H1 (cell line): ENCODE measurements at regions not wholly inside any gene's neighbourhood (a gene's known extent, or its start where the extent isn't known, plus 50 kb on each side); places are given as distances from the start of the nearest gene placed in this dataset.
"Not testable (repeated sequence)": the region's sequence is repeated elsewhere in the genome, so short reads cannot be mapped to it uniquely, and the experiment has no call there.

Experiments used
- CTCF ChIA-PET: fragments of 300-600 bp; sonication (Branson Sonifier 250); formaldehyde crosslinking; loops from one replicate; lab custom pipeline; 2021; ENCODE audit not compliant: partially characterized antibody; lab: Charles Lee
- POLR2A ChIA-PET: fragments of 300-600 bp; sonication (Branson Sonifier 250); formaldehyde crosslinking; loops from one replicate; lab custom pipeline; 2021; ENCODE audit warnings: inconsistent platforms; ENCODE audit not compliant: partially characterized antibody; lab: Charles Lee
- DNase-seq, 2 experiments: peaks; one replicate each; pipeline versions ENCODE4 v3.0.0 to v3.0.0-alpha.2; 2010 to 2022; ENCODE audit warnings: low spot score in 2 of 2, low read depth in 1 of 2, mixed read lengths in 1 of 2
- FAIRE-seq: peaks from 2 replicates; lab custom pipeline; 2011; peaks lifted over from hg19 to GRCh38; lab: Jason Lieb, UNC
- H2AFZ ChIP-seq: 2 replicates; pipeline ENCODE4 v1.8.1; 2012; ENCODE audit warnings: low read length, inconsistent platforms
- H2AK5ac ChIP-seq: 2 replicates; pipeline ENCODE4 v1.6.1; 2013; ENCODE audit warnings: low read depth, low read length
- H2BK120ac ChIP-seq: replicated peaks from 2 replicates; pipeline ENCODE3; 2013; ENCODE audit warnings: low read depth, low read length, inconsistent platforms
- H2BK12ac ChIP-seq: 2 replicates; pipeline ENCODE4 v1.6.1; 2013; ENCODE audit warnings: low read depth, low read length
- H2BK15ac ChIP-seq: 2 replicates; pipeline ENCODE4 v1.6.1; 2013; ENCODE audit warnings: low read length
- H2BK20ac ChIP-seq: 2 replicates; pipeline ENCODE4 v1.6.1; 2013; ENCODE audit warnings: low read length
- H2BK5ac ChIP-seq: 2 replicates; pipeline ENCODE4 v1.6.1; 2013; ENCODE audit warnings: low read depth, low read length
- H3K14ac ChIP-seq: 2 replicates; pipeline ENCODE4 v1.6.1; 2013; ENCODE audit warnings: inconsistent platforms; ENCODE audit not compliant: insufficient read length
- H3K18ac ChIP-seq: 2 replicates; pipeline ENCODE4 v1.6.1; 2013; ENCODE audit warnings: low read length; ENCODE audit errors: extremely low read depth
- H3K23ac ChIP-seq: 2 replicates; pipeline ENCODE4 v1.6.1; 2013; ENCODE audit warnings: inconsistent platforms; ENCODE audit not compliant: insufficient read length
- H3K23me2 ChIP-seq: 2 replicates; pipeline ENCODE4 v1.6.1; 2013; ENCODE audit warnings: low read depth, low read length
- H3K27ac ChIP-seq: 2 replicates; pipeline ENCODE4 v1.6.1; 2011; ENCODE audit warnings: low read depth, low read length, inconsistent platforms
- H3K27me3 ChIP-seq, 4 experiments: replicated peaks in 1 of 4; 1 replicate in 1 of 4; 2 replicates in 3 of 4; pipeline versions ENCODE4 v1.6.1 to v1.8.1; 2011 to 2013; ENCODE audit warnings: low read length in 3 of 4, mild to moderate bottlenecking in 3 of 4, inconsistent platforms in 2 of 4, mixed read lengths in 2 of 4, moderate library complexity in 1 of 4; ENCODE audit not compliant: control insufficient read depth in 3 of 4, insufficient read depth in 3 of 4; ENCODE audit errors: extremely low read depth in 1 of 4
- H3K36me3 ChIP-seq, 4 experiments: 2 replicates each; pipeline versions ENCODE4 v1.6.1 to v1.8.1; 2011 to 2013; ENCODE audit warnings: mild to moderate bottlenecking in 4 of 4, low read length in 3 of 4, moderate library complexity in 2 of 4, control low read depth in 1 of 4, inconsistent platforms in 1 of 4; ENCODE audit not compliant: insufficient read depth in 4 of 4, control insufficient read depth in 2 of 4
- H3K4ac ChIP-seq: replicated peaks from 2 replicates; pipeline ENCODE3; 2013; ENCODE audit warnings: low read length, low read depth, mixed read lengths, inconsistent platforms; ENCODE audit not compliant: insufficient read length
- H3K4me1 ChIP-seq, 4 experiments: replicated peaks in 1 of 4; 1 replicate in 1 of 4; 2 replicates in 3 of 4; pipeline versions ENCODE4 v1.6.1 to v1.8.1; 2011 to 2013; ENCODE audit warnings: low read length in 3 of 4, inconsistent platforms in 2 of 4, mixed read lengths in 1 of 4; ENCODE audit not compliant: insufficient read depth in 4 of 4, control insufficient read depth in 3 of 4
- H3K4me2 ChIP-seq, 2 experiments: 2 replicates each; pipeline versions ENCODE4 v1.6.1 to v1.8.1; 2011 to 2013; ENCODE audit warnings: low read depth in 2 of 2, low read length in 2 of 2, control low read depth in 1 of 2, inconsistent platforms in 1 of 2, mild to moderate bottlenecking in 1 of 2; ENCODE audit not compliant: insufficient read depth in 1 of 2
- H3K4me3 ChIP-seq, 4 experiments: fragments of 200-600, 300-600 bp in 1 of 4; sonication (generic), shearing (Covaris generic), sonication (Bioruptor Twin) in 1 of 4; 2 replicates each; pipeline versions ENCODE4 v1.5.1 to v1.8.1; 2011 to 2016; ENCODE audit warnings: low read length in 4 of 4, low read depth in 3 of 4, control low read depth in 2 of 4, inconsistent platforms in 2 of 4, mild to moderate bottlenecking in 2 of 4, mixed read lengths in 1 of 4, moderate library complexity in 1 of 4; ENCODE audit not compliant: insufficient read depth in 2 of 4; ENCODE audit errors: extremely low read depth in 1 of 4
- H3K56ac ChIP-seq: replicated peaks from 2 replicates; pipeline ENCODE3; 2013; ENCODE audit warnings: low read depth, mild to moderate bottlenecking, mixed read lengths, low read length, inconsistent platforms; ENCODE audit not compliant: insufficient read length
- H3K79me1 ChIP-seq: 2 replicates; pipeline ENCODE4 v1.6.1; 2013; ENCODE audit warnings: low read depth, low read length, control low read depth
- H3K79me2 ChIP-seq, 2 experiments: 2 replicates each; pipeline versions ENCODE4 v1.6.1 to v1.8.1; 2012 to 2013; ENCODE audit warnings: low read length in 2 of 2, mild to moderate bottlenecking in 2 of 2, inconsistent platforms in 1 of 2; ENCODE audit not compliant: insufficient read depth in 2 of 2, control insufficient read depth in 1 of 2
- H3K9ac ChIP-seq, 4 experiments: replicated peaks in 1 of 4; 1 replicate in 1 of 4; 2 replicates in 3 of 4; pipeline versions ENCODE4 v1.6.1 to v1.8.1; 2011 to 2013; ENCODE audit warnings: low read depth in 3 of 4, low read length in 3 of 4, control low read depth in 2 of 4, mild to moderate bottlenecking in 2 of 4, moderate library complexity in 2 of 4, inconsistent platforms in 1 of 4; ENCODE audit errors: extremely low read depth in 1 of 4
- H3K9me3 ChIP-seq, 2 experiments: 2 replicates each; pipeline versions ENCODE4 v1.6.1 to v1.8.1; 2012 to 2013; ENCODE audit warnings: mild to moderate bottlenecking in 2 of 2, moderate library complexity in 2 of 2, control low read depth in 1 of 2, inconsistent platforms in 1 of 2, low read depth in 1 of 2, low read length in 1 of 2, mixed read lengths in 1 of 2; ENCODE audit not compliant: insufficient read depth in 2 of 2
- H4K20me1 ChIP-seq, 2 experiments: replicated peaks in 1 of 2; 2 replicates each; pipeline versions ENCODE3 to v1.8.1; 2011 to 2013; ENCODE audit warnings: inconsistent platforms in 2 of 2, low read length in 2 of 2, mild to moderate bottlenecking in 1 of 2; ENCODE audit not compliant: insufficient read depth in 2 of 2, control insufficient read depth in 1 of 2
- H4K5ac ChIP-seq: 2 replicates; pipeline ENCODE4 v1.6.1; 2013; ENCODE audit warnings: low read length, low read depth, mixed read lengths, inconsistent platforms; ENCODE audit not compliant: insufficient read length
- H4K8ac ChIP-seq: 2 replicates; pipeline ENCODE4 v1.8.0; 2013; ENCODE audit warnings: mild to moderate bottlenecking, moderate library complexity, low read length, inconsistent platforms; ENCODE audit not compliant: insufficient read depth; ENCODE audit errors: extremely low read depth
- H4K91ac ChIP-seq: replicated peaks from 2 replicates; pipeline ENCODE3; 2013; ENCODE audit warnings: low read length, mixed read lengths, inconsistent platforms; ENCODE audit not compliant: insufficient read length
- CTBP2 ChIP-seq: IDR thresholded peaks from 2 replicates; pipeline ENCODE4 v1.7.0; 2011; ENCODE audit warnings: borderline replicate concordance, mild to moderate bottlenecking, moderate library complexity, mixed read lengths, low read length; ENCODE audit not compliant: insufficient read depth, insufficient read length
- POU5F1 ChIP-seq: IDR thresholded peaks from 2 replicates; pipeline ENCODE4 v1.6.1; 2011; ENCODE audit warnings: low read depth, mild to moderate bottlenecking, low read length, moderate library complexity
- RFX5 ChIP-seq: IDR thresholded peaks from 2 replicates; pipeline ENCODE4 v1.6.1; 2011; ENCODE audit warnings: low read depth, low read length, improper control_type of control experiment, borderline replicate concordance
- WGBS, 2 experiments: shearing (Covaris generic) in 1 of 2; methylation state at CpG; one replicate each; pipeline versions ENCODE4 v1.1.6 to v1.1.7; 2013 to 2015; ENCODE audit warnings: low lambda C conversion rate in 2 of 2, mixed read lengths in 2 of 2, inconsistent platforms in 1 of 2, low coverage in 1 of 2, missing lambda C conversion rate in 1 of 2; ENCODE audit not compliant: insufficient replicate concordance in 2 of 2, insufficient coverage in 1 of 2, insufficient read length in 1 of 2; ENCODE audit errors: extremely low coverage in 1 of 2, missing lambda C conversion rate in 1 of 2; 5-methylcytosine and 5-hydroxymethylcytosine counted together

GRCh38 chr21:26236281-26236680 lies 65.7 kb upstream of the APP start (continued):
- no peak for TF ChIP-seq POU5F1
- no peak for TF ChIP-seq CTBP2
- no peak for TF ChIP-seq RFX5

- FAIRE-seq, H3K23me2 ChIP-seq, H3K18ac ChIP-seq, DNase-seq, H3K4me1 ChIP-seq, H3K14ac ChIP-seq, H2BK5ac ChIP-seq, H3K9ac ChIP-seq, H3K36me3 ChIP-seq, POLR2A ChIA-PET, H2BK20ac ChIP-seq, H2AFZ ChIP-seq, H3K79me2 ChIP-seq, H2AK5ac ChIP-seq, H2BK15ac ChIP-seq, H3K79me1 ChIP-seq, H3K4me2 ChIP-seq, H4K8ac ChIP-seq, H3K23ac ChIP-seq, H2BK12ac ChIP-seq, H3K4me3 ChIP-seq, H3K4ac ChIP-seq, H4K91ac ChIP-seq, H2BK120ac ChIP-seq, H4K20me1 ChIP-seq, H3K27ac ChIP-seq, H4K5ac ChIP-seq, H3K56ac ChIP-seq, CTCF ChIA-PET, H3K27me3 ChIP-seq: not testable (repeated sequence)
- 94% methylated on average over 1 of the region's 1 CpG; no CpG with 5 or more reads in 1 of the 2 experiments for WGBS, 2 experiments
- peaks cover 6 to 10% of the 10 kb centered on the region in 2 experiments; a peak in 2 of 4 replicates for H3K9me3 ChIP-seq
Measured at GRCh38 chr21:26233297-26233696, 62.7 kb upstream of the APP start.
